ENCODE measurements at regions not wholly inside any gene's neighbourhood (a gene's known extent, or its start where the extent isn't known, plus 50 kb on each side); places are given as distances from the start of the nearest gene placed in this dataset.

DNA sequence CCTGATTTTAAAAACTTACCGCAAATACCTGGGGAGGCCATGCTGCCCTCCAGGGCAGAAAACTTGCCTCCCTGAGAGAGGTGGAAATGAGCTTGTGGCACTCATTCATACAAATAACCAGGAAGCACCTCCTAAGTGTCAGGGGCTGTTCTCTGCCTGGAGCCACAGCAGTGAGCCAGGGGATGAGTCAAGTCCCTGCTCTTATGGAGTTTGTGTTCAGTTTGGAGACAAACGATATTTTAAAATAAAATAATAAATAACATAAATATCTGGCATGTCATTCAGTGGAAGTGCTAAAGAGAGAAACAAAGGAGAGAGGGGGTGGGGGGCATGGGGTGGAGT is 313.8 kb downstream of the C16orf95 start:
- no peaks in the 10 kb centered on the region for H3K27me3 ChIP-seq
- no peaks in the 10 kb centered on the region for H3K9me3 ChIP-seq
- no peaks in the 10 kb centered on the region for H3K36me3 ChIP-seq
- DNase-seq (ENCODE audit: extremely low spot score in 2 of 2), result no peak
- TF ChIP-seq, protein P1, sequence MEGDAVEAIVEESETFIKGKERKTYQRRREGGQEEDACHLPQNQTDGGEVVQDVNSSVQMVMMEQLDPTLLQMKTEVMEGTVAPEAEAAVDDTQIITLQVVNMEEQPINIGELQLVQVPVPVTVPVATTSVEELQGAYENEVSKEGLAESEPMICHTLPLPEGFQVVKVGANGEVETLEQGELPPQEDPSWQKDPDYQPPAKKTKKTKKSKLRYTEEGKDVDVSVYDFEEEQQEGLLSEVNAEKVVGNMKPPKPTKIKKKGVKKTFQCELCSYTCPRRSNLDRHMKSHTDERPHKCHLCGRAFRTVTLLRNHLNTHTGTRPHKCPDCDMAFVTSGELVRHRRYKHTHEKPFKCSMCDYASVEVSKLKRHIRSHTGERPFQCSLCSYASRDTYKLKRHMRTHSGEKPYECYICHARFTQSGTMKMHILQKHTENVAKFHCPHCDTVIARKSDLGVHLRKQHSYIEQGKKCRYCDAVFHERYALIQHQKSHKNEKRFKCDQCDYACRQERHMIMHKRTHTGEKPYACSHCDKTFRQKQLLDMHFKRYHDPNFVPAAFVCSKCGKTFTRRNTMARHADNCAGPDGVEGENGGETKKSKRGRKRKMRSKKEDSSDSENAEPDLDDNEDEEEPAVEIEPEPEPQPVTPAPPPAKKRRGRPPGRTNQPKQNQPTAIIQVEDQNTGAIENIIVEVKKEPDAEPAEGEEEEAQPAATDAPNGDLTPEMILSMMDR (IDR thresholded peaks at IDR 0.05), result no peak
- H3K27ac ChIP-seq, result no peak overlapping the region
- no peaks in the 10 kb centered on the region for H3K4me1 ChIP-seq
- intact Hi-C loops (cut with DNase I), result no loop called here
- H3K4me3 ChIP-seq, result no peak overlapping the region

DNA sequence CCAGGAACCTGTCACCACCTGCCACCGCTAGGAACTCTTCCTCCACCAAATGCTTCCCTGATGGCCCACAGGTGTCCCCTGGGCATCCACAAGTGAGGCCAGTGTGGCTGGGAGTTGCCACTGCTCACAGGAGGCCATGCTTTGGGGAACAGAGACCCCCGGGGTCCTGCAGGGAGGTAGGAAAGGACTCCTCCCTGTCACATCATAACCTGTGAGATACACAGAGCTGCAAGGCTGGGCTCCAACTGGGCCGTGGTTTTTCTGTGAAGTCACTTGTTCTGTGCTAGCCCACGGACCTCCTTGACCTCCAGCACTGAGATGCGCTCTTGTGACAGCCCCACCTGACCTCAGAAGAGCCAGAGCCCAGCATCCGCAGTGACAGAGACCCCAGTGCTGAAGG is 311.2 kb downstream of the C16orf95 start:
- intact Hi-C loops (cut with DNase I), result no loop called here

DNA sequence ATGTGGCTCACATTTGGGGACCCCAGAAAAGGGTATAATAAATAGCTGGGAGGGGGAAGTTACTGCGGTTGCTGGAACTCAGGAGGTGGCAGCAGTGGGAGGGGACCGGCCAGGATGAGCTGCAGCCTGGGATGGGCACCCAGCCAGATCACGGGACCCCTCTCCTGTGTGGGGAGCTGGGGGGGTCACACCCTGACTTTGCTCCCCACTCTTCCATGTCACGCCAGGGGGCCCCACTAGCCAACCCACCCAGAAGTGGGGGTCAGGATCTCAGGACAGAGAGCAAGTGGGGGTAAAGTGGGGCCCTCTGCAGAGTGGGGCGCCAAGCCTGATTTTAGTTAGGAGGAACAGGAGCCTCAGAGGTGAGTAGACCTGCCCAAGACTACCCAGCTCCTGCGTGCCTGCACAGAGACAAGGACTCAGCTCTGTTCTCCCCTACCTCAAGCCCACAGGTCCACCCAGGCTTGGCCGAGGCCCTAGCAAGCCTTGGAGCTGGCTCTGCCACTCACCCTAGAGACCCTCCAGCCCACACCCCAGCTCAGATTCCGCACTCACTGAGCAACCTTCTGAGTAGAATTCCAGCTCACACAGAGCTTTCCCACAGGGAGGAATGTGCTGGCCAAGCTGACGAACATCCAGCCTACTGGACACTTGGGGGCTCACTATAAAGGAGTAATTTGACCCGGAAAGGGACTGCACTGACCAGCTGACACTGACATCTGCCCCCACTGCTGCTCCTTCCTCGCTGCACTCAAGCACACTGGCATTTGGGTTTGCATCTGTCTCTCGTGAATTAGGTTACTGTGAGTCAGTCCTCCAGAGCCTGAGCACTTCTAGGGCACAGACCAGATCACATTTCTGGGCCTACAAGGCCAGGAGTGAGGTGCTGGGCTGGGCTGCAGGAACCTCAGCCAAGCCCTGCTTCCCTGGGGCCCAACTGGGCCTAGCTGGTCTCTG is 310.1 kb downstream of the C16orf95 start:
- TF ChIP-seq, protein P1 (IDR thresholded peaks at IDR 0.05), result no peak
- no peak for TF ChIP-seq POLR2A (IDR thresholded peaks at IDR 0.05)
- no peak for TF ChIP-seq POLR2AphosphoS5 (IDR thresholded peaks at IDR 0.05; ENCODE audit: insufficient read depth in 1 of 2, low read depth in 1 of 2)
- no peak for DNase-seq (ENCODE audit: extremely low spot score in 2 of 2)
- Histone ChIP-seq H3K4me3 (no peak overlapping the region), H3K9me3 (no peaks in the 10 kb centered on the region), H3K27me3 (no peaks in the 10 kb centered on the region), H3K4me1 (no peaks in the 10 kb centered on the region), H3K27ac (no peak overlapping the region), H3K36me3 (no peaks in the 10 kb centered on the region)
- intact Hi-C loops (cut with DNase I), result no loop called here

More for the DNA sequence above, 311.2 kb downstream of the C16orf95 start:
- H3K9me3 ChIP-seq, result no peaks in the 10 kb centered on the region
- H3K4me3 ChIP-seq, result no peak overlapping the region
- H3K27ac ChIP-seq, result no peak overlapping the region
- H3K27me3 ChIP-seq, result no peaks in the 10 kb centered on the region
- TF ChIP-seq POLR2AphosphoS5 (IDR thresholded peaks at IDR 0.05; ENCODE audit: insufficient read depth in 1 of 2, low read depth in 1 of 2) (no peak), POLR2A (IDR thresholded peaks at IDR 0.05) (no peak)
- TF ChIP-seq, protein P1 (IDR thresholded peaks at IDR 0.05), result no peak
- H3K36me3 ChIP-seq, result no peaks in the 10 kb centered on the region
- no peaks in the 10 kb centered on the region for H3K4me1 ChIP-seq
- no peak for DNase-seq (ENCODE audit: extremely low spot score in 2 of 2)

DNA sequence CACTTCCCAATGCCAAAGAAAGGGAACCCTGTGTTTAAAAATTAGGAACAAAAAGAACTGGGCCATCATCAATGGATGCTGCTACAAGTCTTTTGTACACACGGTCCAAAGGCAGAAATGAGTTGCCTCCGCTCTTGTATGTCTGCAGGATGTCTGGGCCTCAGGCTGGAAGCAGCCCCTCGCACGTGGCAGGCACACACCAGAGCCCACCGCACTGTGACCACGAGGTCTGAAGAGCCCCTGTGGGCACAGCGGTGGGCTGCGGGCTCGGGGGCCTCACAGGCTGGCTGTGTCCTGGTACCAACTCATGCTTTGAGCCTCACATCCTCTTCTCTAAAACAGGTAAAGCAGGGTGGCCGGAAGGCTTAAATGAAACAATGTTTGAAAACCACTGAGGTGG is 309.3 kb downstream of the C16orf95 start:
- TF ChIP-seq, protein P1 (IDR thresholded peaks at IDR 0.05), result no peak
- Histone ChIP-seq H3K27ac (no peak overlapping the region), H3K9me3 (no peaks in the 10 kb centered on the region), H3K4me1 (no peaks in the 10 kb centered on the region), H3K27me3 (no peaks in the 10 kb centered on the region), H3K4me3 (no peak overlapping the region), H3K36me3 (no peaks in the 10 kb centered on the region)
- intact Hi-C loops (cut with DNase I), result no loop called here
- no peak for DNase-seq (ENCODE audit: extremely low spot score in 2 of 2)

DNA sequence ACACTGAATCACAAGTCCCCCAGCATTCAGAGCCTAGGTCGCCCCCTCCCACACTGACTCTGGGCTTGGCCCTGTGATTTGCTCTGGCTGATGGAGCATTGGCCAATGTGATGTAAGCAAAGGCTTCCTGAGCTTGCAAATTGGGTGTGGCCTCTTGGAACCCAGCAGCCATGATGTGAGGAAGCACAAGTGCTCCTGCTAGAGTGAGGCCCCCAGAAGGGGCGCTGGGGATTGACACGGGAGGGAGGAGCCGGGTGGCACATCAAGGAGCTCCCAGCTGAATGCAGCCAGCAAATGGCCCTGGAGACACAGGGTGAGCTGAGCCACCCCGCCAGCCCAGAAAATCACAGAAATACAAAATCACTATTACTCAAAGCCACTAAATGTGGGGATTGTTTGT is 308.5 kb downstream of the C16orf95 start:
- Histone ChIP-seq H3K4me1 (no peaks in the 10 kb centered on the region), H3K4me3 (no peak overlapping the region), H3K36me3 (no peaks in the 10 kb centered on the region), H3K27ac (no peak overlapping the region), H3K9me3 (no peaks in the 10 kb centered on the region), H3K27me3 (no peaks in the 10 kb centered on the region)
- intact Hi-C loops (cut with DNase I), result no loop called here
- TF ChIP-seq POLR2AphosphoS5 (IDR thresholded peaks at IDR 0.05; ENCODE audit: insufficient read depth in 1 of 2, low read depth in 1 of 2) (no peak), POLR2A (IDR thresholded peaks at IDR 0.05) (no peak)
- no peak for DNase-seq (ENCODE audit: extremely low spot score in 2 of 2)

Data from vagina (tissue), 2 donors.